ENCODE measurements at regions not wholly inside any gene's neighbourhood (a gene's known extent, or its start where the extent isn't known, plus 50 kb on each side); places are given as distances from the start of the nearest gene placed in this dataset.

DNA sequence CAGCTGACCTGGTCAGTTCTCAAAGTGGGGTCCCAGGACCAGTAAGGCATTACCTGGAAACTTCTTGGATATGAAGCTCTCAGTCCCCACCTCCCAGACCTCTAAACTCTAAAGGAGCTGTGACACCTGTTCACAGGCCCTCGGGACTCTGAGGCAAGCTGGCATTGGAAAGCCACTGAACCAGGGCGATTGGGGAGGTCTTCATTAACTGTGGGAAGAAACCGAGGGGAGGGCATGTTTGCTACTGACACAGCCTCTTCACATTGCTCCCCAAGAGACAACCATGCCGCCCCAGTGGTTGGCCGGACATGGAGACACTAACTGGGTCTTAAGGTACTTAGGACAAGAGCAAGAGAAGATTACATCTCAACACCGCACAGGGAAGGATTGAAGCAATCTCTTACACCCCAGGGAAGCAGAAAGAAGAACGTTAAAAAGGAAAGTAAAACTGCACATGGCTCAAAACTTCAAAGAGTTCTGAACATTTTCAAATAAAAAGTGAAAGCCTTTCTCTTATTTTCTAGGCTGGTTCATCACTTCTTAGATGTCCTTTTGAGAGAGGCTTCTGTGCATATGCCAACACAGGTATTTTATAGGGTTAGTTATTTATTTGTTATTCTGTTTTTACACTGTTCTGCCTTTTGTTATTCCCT lies 210.0 kb upstream of the CST7 start:
- no peak for DNase-seq (ENCODE audit: low spot score)

DNA sequence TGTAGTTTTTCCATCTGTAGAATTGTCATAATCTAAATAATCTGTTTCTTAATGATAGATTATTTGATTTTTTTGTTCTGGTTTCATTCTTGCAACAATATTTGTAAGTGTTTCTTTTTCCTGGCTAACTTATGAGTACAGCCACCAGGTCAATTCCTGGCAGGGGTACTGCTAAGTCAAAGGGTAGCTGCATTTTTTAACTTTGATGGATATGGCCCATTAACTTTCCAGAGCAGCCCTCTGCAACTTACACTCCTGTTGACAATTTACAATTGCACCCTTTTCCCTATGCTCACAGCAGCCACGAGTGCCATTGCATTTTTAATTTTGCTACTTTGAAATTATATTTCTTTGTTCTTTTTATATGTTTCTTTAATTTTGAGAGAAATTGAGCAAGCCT lies 209.3 kb upstream of the CST7 start:
- DNase-seq (ENCODE audit: low spot score), result no peak

DNA sequence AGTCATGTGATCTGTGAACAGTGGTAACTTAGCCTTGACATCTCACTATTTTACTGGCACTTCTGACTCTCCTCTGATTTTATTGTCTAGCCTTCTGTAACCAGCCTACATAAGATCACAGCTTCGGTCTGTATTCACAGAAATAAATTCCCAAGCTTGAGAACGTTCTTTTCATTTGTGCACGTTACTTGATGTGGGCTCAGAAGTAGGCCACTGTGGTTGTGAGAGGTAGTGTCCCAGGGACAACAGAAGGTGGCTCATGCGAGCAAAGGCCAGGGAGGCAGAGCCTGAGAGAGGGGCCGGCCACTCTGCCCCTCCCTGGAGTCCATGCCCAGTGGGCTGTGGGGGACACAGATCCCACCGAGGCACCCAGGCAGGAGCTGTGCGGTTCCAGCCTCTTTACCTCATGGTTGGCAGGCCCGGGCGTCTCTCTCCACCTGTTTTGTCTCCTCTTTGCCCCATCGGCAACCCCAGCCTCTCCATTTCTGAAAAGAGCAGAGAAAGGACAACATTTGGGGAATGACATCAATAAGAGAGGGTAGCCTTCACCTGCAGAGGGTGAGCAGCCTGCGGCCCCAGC lies 207.5 kb upstream of the CST7 start:
- DNase-seq (ENCODE audit: low spot score), result no peak

DNA sequence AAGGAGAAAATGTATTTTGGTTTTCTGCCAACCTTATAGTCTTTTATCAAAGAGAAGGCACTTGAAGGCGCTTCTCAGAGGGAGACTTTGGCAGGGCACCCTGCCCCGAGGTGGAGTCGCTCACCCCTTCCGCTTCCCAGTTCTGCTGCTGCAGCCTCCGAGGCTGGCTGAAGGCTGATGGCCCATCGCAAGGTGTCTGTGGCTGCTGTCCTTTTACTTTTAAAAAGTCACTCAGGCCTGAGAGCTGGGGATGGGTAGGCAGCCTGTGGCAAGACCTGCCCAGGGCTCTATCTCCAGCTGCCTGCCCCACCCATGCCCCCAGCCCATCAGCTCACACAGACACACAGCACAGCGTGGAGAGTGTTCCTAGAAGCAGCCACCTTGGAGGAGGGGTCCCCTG lies 206.6 kb upstream of the CST7 start:
- DNase-seq (ENCODE audit: low spot score), result no peak

DNA sequence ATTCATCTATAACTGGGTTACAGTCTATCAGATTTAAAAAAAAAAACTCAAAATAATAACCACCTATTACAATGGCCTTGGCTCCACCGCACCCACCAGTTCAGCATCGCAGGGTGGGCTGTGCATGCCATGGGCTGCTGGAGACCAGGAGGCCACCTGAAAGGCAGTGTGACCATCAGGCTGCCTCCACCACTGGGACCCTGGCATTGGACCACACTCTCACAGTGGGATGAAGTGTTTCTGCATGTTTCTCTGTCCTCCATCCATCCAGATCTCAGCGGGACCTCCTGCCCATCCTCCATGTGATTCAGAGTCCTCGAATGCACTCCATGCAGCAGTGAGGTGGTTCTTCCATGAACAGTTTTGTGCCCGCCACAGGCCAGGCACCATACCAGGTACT lies 206.1 kb upstream of the CST7 start:
- DNase-seq (ENCODE audit: low spot score), result no peak

DNA sequence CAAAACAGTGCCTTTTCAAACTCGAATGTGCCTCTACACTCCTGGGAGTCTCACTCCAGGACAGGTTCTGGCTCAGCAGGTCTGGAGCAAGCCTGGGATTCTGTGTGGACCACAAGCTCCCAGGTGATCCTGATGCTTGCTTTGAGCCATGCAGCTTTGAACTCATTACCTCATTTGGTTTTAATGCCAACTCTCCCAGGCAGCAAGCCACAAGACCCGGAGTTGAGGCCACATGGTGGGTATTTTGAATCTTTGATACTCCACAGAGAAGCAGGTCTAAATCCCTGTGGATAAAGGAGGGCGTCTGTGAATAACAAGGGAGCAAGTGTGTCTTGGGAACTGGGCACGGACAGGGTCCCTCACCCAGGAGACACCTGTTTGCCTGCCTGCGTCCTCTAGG lies 205.4 kb upstream of the CST7 start:
- no peak for DNase-seq (ENCODE audit: low spot score)

DNA sequence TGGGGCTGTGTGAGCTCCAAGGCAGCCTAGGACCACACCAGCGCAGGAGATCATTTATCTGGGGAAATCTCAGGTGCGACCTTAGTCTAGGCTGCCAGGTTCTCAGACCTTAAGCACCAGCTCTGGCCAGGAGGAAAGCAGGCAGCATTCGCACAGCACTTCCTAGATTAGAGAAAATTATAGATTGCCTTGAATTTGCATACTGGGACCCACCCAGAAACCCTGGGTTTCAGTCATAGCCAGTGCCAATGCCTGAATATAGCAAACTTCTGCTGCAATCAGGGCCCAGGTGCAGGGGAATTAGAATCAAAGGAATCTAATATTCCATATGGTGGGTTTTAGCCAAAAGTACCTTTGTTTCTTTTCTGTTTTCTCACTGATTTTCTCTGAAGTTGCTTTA lies 204.3 kb upstream of the CST7 start:
- no peak for DNase-seq (ENCODE audit: low spot score)

DNA sequence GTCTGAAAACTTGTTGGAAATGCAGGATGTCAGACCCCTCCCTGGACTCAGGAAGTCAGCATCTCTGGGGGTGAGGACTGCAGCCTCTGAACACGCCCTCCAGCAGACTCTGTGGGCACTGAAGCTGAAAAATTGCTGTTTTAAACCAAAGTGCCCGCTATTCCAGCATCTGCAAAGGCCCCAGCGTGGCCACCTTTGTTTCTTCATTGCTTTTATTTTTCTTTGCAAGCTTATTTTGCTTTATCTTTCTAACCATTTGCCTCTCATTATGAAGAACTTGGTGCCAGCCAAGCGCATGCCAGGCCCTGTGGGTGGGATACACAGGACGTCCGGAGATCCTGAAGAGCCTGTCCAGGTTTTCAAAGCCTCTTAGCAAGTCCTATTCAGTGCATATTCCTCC lies 203.9 kb upstream of the CST7 start:
- no peak for DNase-seq (ENCODE audit: low spot score)

DNA sequence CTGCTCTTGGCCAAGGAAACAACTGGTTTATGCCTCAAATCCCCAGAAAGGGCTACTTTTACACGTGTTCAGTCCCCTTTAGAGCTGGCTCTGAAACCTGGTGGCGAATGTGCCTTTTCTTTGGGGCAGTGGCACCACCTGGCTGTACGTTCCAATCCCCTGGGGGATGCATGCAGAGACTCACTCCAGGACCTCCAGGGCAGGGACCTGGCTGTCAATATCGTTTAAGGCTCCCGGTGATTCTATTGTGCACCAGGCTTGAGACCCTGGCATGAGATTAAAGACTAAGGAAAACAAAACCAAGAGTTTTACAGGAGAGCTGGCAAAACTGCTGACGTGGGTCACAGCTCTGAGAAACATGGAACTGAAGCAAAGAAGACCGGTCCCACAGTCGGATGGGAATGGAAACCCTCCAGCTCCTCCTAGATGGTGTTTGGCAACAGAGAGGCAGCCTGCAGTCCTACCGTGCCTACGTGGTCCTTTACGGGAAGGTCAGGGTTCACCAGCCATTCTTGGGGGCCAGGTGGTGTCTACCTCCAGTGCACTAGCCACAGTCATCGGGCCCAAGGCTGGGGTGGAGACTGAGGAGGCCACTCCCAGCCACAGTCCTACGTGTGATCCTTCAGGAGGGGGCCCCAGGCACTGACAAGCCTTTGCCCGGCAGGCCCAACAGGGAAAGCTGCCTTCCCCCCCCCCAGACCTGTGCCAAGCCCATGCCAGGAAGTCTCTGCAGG lies 203.3 kb upstream of the CST7 start:
- no peak for DNase-seq (ENCODE audit: low spot score)

DNA sequence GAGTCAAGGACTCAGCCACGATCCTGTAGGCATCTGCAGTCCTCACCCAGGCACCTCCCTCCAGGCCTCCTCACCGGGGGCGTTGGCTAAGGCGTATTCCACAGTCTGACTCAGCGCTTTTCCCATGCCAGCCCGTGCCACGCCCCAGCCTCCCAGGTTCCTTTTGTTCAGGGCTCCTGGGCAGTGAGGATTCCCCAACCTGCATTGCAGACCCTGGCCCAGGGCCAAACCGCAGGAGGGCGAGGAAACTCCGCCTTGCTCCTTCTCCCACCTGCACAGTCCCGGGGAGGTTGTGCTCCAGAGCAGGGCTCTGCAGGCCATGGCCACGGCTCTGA lies 202.8 kb upstream of the CST7 start:
- DNase-seq (ENCODE audit: low spot score), result no peak

DNA sequence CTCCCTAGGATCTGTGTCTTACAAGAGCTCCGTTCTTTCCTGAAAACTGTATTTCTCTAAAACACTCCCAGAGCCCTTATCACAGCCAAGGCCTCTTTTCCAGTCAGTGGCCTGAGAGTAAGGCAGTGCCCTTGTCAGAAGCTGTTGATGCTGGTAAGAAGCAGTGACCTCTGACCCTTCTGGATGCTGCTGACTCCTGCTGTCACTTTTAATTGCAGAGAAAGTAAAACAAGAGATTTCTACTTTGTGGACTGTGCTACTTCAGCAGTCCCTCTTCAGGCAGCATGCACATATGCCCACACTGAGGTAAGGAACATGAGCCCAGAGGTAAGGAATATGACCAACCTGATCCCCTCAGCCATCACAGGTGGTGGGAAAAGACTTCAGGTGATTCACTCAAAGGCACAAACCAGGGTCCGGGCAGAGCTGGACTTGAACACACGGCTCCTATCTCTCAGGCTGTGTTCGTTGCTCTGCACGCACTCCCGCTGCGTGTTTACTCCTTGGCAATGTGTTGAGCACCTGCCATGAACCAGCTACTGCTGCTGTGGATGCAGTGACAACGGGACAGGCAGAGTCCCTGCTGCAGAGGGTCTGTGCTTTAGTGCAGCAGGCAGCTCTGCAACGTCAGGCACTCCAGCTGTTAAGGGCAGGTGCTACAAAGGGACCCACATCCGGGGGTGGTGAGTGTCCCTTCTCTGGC lies 201.9 kb upstream of the CST7 start:
- no peak for DNase-seq (ENCODE audit: low spot score)

DNA sequence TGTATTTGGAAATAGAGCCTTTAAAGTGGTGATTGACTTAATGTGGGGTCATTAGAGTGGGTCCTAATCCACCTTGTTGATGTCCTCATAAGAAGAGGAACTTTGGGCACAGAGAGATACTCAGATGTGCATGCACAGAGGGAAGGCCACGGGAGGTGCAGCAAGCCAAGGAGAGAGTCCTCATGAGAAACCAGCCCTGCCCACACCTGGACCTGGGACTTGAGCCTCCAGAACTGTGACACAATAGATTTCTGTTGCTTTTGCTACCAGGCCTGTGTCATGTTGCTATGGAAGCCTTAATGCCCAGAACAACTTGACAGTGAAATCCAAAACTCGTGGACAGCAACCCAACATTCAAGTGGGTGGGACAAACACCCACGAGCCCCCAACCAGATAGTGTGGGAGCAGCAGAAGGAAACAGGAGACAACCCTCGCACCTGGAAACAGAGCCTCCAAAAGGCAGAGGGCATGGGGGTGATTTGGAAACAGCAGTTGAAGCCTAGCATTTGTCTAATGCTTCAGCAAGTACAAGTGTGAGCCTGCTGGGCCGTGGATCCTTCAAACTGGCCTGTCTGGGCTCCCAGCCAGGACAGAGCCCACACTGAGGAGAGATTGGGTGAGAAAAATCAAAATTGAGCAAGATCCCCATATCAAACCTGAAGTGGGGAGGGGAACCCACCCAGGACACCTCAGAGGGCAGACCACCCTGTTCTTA lies 201.0 kb upstream of the CST7 start:
- DNase-seq (ENCODE audit: low spot score), result no peak

DNA sequence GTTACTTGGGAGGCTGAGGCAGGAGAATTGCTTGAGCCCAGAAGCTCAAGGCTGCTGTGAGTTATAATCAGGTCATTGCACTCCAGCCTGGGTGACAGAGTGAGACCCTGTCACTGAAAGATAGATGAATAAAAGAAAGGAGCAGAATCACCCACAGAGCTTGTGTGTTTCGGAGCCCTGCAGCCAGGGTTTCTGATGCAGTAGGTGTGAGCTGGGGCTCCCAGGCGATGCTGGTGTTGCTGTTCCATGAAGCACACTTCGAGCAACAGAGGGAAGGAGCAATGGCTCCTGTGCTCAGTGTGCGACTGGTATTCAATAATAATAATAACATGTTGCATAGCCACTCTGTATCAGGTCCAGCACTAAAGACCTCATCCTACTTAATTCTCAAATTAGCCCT lies 197.5 kb upstream of the CST7 start:
- no peak for DNase-seq (ENCODE audit: low spot score)

DNA sequence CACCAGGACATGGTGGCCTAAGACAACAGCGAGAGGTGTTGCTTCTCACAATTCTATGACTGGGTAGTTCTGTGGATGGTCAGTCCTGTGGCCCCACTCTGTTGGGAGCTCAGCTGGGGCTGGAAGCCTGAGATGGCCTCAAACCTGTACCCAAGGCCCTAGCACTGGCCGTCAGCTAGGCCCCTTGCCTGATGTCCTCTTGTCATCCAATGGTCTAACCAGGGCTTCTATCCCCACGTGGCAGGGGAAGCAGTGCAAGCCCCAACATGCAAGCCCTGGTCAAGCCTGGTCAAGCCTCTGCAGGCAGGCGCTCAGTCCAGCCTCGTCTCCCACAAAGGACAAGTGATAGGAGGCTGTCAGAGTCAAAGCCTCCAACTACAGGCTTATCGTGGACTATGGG lies 196.5 kb upstream of the CST7 start:
- DNase-seq (ENCODE audit: low spot score), result no peak

DNA sequence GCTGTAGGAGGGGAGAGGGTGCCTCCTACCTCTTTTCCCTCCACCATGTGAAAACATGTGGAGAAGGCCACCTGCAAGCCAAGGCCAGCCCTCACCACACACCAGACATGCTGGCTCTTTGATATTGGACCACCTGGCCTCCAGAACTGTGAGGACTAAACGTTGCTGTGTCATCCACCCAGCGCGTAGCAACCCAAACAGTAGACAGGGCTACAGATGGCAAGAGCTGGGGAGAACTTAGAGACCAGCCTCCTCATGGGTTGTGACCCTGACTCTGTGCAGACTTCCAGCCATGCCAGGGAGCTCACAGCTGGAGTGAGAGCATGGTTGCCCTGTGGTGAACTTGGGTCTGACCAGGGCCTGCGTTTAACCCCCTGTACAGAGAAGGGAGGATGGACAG lies 195.9 kb upstream of the CST7 start:
- DNase-seq (ENCODE audit: low spot score), result no peak

DNA sequence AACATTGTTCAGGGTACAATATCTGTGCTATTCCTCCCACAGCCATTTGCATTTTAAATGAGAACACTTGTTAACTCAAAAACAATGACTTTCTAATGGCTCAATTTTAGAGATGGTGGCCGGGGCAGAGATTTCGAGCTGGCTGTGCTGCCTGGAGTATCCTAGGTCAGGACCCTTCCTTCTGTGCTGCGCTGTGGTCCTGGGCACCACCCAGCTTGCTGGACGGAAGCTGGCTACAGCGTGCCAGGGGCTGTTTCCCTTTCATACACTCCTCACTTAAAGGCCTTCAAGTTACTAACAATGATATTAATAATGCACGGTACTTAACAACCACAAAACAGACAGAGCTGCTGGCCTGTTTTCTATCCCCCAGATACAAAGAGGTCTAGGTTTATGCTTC lies 194.4 kb upstream of the CST7 start:
- DNase-seq (ENCODE audit: low spot score), result no peak

DNA sequence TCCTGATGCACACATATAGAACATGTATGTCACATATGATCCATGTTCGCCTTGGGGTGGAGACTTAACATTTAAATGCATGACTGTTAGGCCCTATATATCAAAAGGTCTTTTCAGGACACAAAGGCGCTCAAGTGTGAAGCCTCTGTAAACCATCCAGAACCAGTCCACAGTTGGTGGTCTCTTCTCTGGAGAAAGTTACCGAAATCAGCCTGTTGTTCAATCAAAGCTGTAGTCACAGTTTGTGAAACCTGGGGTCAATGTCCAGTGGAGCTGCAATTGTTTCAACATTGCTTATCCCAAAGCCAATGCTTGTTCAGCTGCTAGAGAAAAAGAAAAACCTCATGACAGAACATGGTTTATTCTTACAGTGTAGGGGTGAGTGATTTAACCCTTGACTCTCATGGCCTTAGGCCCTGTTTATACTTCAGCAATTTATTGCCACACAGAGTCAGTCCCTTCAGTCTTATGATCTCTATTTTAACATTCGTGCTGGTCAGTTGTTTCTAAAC lies 193.6 kb upstream of the CST7 start:
- no peak for DNase-seq (ENCODE audit: low spot score)

DNA sequence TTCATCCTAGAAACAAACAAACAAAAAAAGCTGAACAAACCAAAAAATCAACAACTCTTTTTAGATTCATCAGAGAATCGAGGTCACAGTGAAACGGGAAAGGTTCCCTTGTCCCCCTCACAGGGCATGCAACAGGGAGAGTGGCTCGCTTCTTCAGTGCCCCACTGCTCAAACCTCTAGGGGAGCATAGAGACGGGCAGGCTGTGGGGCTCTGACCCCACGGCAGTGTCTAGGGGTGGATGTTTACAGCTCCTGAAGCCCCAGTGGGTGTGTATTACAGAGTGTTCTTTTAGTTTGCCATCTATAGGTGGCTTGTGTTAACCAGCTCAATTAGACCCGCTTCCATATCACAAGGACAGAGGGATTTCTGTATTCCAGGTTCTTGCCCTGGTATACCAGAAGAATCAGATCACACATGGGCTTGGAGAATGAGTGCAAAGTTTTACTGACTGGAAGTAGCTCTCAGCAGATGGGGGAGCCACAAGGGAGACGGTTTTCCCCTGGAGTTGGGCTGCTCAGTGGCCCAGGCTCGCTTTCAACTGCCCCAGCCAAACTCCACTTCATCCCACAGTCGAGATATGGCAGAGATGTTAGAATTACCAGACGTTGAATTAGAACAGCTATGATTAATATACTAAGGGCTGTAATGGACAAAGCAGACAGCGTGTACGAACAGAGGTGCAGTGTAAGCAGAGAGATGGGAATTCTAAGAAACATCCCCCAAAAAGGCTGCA lies 192.6 kb upstream of the CST7 start:
- DNase-seq (ENCODE audit: low spot score), result no peak

DNA sequence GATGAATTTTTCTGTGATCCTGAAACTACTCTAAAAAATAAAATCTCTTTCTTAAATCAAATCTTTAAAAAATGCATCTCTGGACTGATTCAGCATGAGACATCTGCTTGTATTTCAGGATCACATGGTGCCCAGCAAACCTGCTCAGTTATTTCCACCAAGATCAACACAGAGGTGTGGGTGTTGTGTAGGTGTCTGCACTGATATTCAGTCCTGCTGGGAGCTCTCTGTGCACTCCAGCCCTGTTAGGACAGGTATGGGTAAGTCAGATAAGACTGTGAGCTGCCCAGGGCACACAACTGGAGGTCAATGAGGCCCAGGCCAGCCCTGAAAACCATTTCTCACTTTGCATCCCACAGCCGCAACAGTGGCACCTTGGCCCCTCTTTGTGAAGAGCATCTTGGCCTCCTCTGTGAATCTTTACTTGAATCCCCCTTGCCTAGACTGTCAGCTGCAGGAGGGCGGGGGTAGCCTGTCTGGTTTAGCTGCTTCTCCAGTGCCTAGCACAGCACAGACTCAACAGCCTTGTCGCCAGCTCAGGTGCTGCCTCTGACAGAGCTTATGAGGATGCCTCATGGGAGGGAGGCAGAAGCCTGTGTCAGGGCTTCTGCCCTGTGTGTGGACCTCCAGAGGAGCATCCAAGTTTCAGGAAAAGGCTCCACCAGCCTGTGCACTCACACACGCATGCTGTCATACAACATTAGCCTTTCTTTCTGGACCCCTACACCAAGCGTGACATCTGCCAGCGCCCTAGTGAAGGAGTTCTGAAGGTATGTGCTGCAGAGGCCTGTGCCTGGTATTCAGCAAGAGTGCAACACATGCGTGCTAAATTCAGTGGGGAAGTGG lies 187.6 kb upstream of the CST7 start:
- no peak for DNase-seq (ENCODE audit: low spot score)

DNA sequence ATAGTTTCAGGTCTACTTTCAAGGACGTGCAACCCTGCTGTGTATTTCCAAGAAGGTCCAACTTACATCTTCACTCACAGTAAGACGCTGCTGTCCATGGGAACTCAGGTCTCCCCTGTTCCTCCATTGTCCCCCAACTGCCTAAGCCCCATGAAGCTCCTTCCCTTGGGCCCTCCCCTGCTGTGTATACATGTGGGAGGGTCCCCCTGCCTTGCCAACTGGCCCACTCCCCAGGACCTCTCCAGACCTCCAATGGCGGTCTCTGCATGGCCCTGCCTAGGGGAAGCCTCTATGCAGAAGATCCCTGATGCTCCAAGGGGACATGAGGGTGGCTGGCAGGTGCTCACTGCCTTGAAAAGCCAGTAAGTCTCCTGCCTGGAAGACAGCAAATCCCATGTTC lies 186.7 kb upstream of the CST7 start:
- DNase-seq (ENCODE audit: low spot score), result no peak
